GM23248 (cell line): ENCODE measurements at regions not wholly inside any gene's neighbourhood (a gene's known extent, or its start where the extent isn't known, plus 50 kb on each side); places are given as distances from the start of the nearest gene placed in this dataset.

Experiments
- EZH2 ChIP-seq: fragments of 200-600 bp; sonication (generic); IDR thresholded peaks from 2 replicates; pipeline ENCODE4 v1.6.1; 2018; ENCODE audit warnings: antibody characterized with exemption, mild to moderate bottlenecking; ENCODE audit not compliant: insufficient read depth, poor library complexity, severe bottlenecking
- EZH2phosphoT487 ChIP-seq: fragments of 200-600 bp; sonication (generic); IDR thresholded peaks from 2 replicates; pipeline ENCODE4 v1.6.1; 2018; ENCODE audit warnings: antibody characterized with exemption, moderate library complexity, mild to moderate bottlenecking, low read depth; ENCODE audit not compliant: insufficient read depth

DNA sequence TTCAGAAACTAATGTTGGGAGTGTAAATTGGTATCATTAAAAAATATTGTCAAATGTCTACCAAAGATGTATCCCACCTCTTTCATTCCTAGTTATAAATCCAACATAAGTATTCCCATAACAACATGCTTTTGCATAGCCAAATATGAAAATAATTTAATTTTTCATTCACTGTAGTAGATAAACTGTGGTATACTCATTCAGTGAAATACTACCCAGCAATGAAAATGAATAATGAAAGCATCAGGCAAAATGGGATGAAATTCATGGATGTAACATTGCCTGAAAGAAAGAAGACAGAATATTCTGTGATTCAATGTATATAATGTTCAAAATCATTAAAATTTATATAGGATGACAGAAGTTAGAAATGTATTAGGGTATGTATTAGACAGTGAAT, 629.0 kb upstream of the MBL2 start:
- TF ChIP-seq EZH2: no peak
- TF ChIP-seq EZH2phosphoT487: no peak
